Tibial nerve (tissue), 4 donors: ENCODE measurements at regions not wholly inside any gene's neighbourhood (a gene's known extent, or its start where the extent isn't known, plus 50 kb on each side); places are given as distances from the start of the nearest gene placed in this dataset.
"Not testable (repeated sequence)": the region's sequence is repeated elsewhere in the genome, so short reads cannot be mapped to it uniquely, and the experiment has no call there.

Source experiments
- DNase-seq, 2 donors: peaks; one replicate each; pipeline ENCODE4 v3.0.0-alpha.2; 2019; ENCODE audit warnings: low spot score in 2 of 2
- H3K27ac ChIP-seq, 4 donors: fragments of 200-600 bp; sonication (generic) in 3 of 4; one replicate each; pipeline ENCODE4 v1.5.1; 2017 to 2019; ENCODE audit warnings: mild to moderate bottlenecking in 1 of 4
- H3K27me3 ChIP-seq, 2 donors: fragments of 200-600 bp; sonication (generic) in 1 of 2; one replicate each; pipeline versions ENCODE4 v1.5.1 to v1.6.0; 2017 to 2019
- H3K36me3 ChIP-seq, 3 donors: fragments of 200-600 bp; sonication (generic); one replicate each; pipeline ENCODE4 v1.5.1; 2018 to 2019
- H3K4me1 ChIP-seq, 4 donors: fragments of 200-600 bp; sonication (generic) in 3 of 4; one replicate each; pipeline ENCODE4 v1.5.1; 2017 to 2019
- H3K4me3 ChIP-seq, 4 donors: fragments of 200-600 bp; sonication (generic) in 3 of 4; one replicate each; pipeline ENCODE4 v1.5.1; 2017 to 2019; ENCODE audit warnings: mild to moderate bottlenecking in 1 of 4, moderate library complexity in 1 of 4
- H3K9me3 ChIP-seq, 4 donors: fragments of 200-600 bp; sonication (generic) in 3 of 4; one replicate each; pipeline ENCODE4 v1.5.1; 2017 to 2019
- CTCF ChIP-seq, 5 experiments: fragments of 200-600 bp in 3 of 5; fragments of 450-650 bp in 2 of 5; sonication (generic) in 3 of 5; IDR thresholded peaks; one replicate each; pipeline ENCODE4 v1.5.1; 2016 to 2019; ENCODE audit warnings: antibody characterized with exemption in 5 of 5, mild to moderate bottlenecking in 3 of 5, moderate library complexity in 2 of 5
- EP300 ChIP-seq, 2 donors: sonication (generic); formaldehyde crosslinking; IDR thresholded peaks; one replicate each; pipeline ENCODE4 v1.6.1; 2017; ENCODE audit warnings: antibody characterized with exemption in 2 of 2, mild to moderate bottlenecking in 1 of 2
- POLR2A ChIP-seq, 2 donors: fragments of 450-650 bp; IDR thresholded peaks; one replicate each; pipeline ENCODE4 v1.6.1; 2017; ENCODE audit warnings: antibody characterized with exemption in 2 of 2, mild to moderate bottlenecking in 2 of 2, moderate library complexity in 2 of 2
- whole genome bisulfite sequencing, 2 donors: methylation state at CpG; one replicate each; pipeline ENCODE4 v1.1.5; 2018; 5-methylcytosine and 5-hydroxymethylcytosine counted together

GRCh38 chr4:24211856-24212255 is 322.0 kb upstream of the PPARGC1A start:
- WGBS, 2 donors: 90 to 92% methylated on average over 10 of the region's 10 CpGs
- TF ChIP-seq POLR2A (IDR thresholded peaks at IDR 0.05) (no peak), EP300 (IDR thresholded peaks at IDR 0.05) (no peak), CTCF (IDR thresholded peaks at IDR 0.05) (no peak)
- Histone ChIP-seq H3K27me3 (no peaks in the 10 kb centered on the region), H3K4me1 (peaks cover 0 to 16% (median 2%) of the 10 kb centered on the region in 4 donors), H3K36me3 (no peaks in the 10 kb centered on the region), H3K4me3 (no peak overlapping the region), H3K27ac (no peak overlapping the region), H3K9me3 (no peaks in the 10 kb centered on the region)
- DNase-seq: no peak

GRCh38 chr4:24210332-24210902 is 320.6 kb upstream of the PPARGC1A start:
- Histone ChIP-seq H3K36me3 (no peaks in the 10 kb centered on the region), H3K4me3 (no peak overlapping the region), H3K27me3 (no peaks in the 10 kb centered on the region), H3K27ac (peak overlapping the region; percentile 6 to 69 (median 32)), H3K9me3 (no peaks in the 10 kb centered on the region), H3K4me1 (peaks cover 0 to 16% (median 2%) of the 10 kb centered on the region in 4 donors)
- DNase-seq: peak; percentile 60 to 72
- TF ChIP-seq CTCF (IDR thresholded peaks at IDR 0.05): no peak
- no peak for TF ChIP-seq POLR2A (IDR thresholded peaks at IDR 0.05)
- peak; percentile 72 to 97 for TF ChIP-seq EP300 (IDR thresholded peaks at IDR 0.05)
- 12 to 18% methylated on average over 10 of the region's 10 CpGs for WGBS, 2 donors

GRCh38 chr4:24209906-24210305 is 320.1 kb upstream of the PPARGC1A start:
- no peaks in the 10 kb centered on the region for H3K36me3 ChIP-seq
- WGBS, 2 donors: 84 to 85% methylated on average over 1 of the region's 1 CpG
- H3K27ac ChIP-seq: peak overlapping the region in 1 of 4 donors; percentile 50
- H3K27me3 ChIP-seq: no peaks in the 10 kb centered on the region
- no peaks in the 10 kb centered on the region for H3K9me3 ChIP-seq
- TF ChIP-seq EP300 (IDR thresholded peaks at IDR 0.05): no peak
- TF ChIP-seq POLR2A (IDR thresholded peaks at IDR 0.05): no peak
- no peak for TF ChIP-seq CTCF (IDR thresholded peaks at IDR 0.05)
- no peak for DNase-seq
- peaks cover 0 to 16% (median 2%) of the 10 kb centered on the region in 4 donors for H3K4me1 ChIP-seq
- no peak overlapping the region for H3K4me3 ChIP-seq

GRCh38 chr4:24209131-24209530 is 319.3 kb upstream of the PPARGC1A start:
- no peaks in the 10 kb centered on the region for H3K36me3 ChIP-seq
- no peak overlapping the region for H3K4me3 ChIP-seq
- TF ChIP-seq CTCF (IDR thresholded peaks at IDR 0.05) (no peak), EP300 (IDR thresholded peaks at IDR 0.05) (no peak), POLR2A (IDR thresholded peaks at IDR 0.05) (no peak)
- H3K27ac ChIP-seq: no peak overlapping the region
- H3K9me3 ChIP-seq: no peaks in the 10 kb centered on the region
- no peaks in the 10 kb centered on the region for H3K27me3 ChIP-seq
- WGBS, 2 donors: 93 to 99% methylated on average over 3 of the region's 3 CpGs
- H3K4me1 ChIP-seq: peaks cover 0 to 16% (median 2%) of the 10 kb centered on the region in 4 donors
- no peak for DNase-seq

- no peak overlapping the region for H3K27ac ChIP-seq
- H3K9me3 ChIP-seq: no peaks in the 10 kb centered on the region
- H3K36me3 ChIP-seq: no peaks in the 10 kb centered on the region
- no peak for DNase-seq
- H3K4me3 ChIP-seq: no peak overlapping the region
- peaks cover 0 to 16% (median 2%) of the 10 kb centered on the region in 4 donors for H3K4me1 ChIP-seq
- no peaks in the 10 kb centered on the region for H3K27me3 ChIP-seq
- 95 to 96% methylated on average over 3 of the region's 3 CpGs for WGBS, 2 donors
- TF ChIP-seq POLR2A (IDR thresholded peaks at IDR 0.05): no peak
- TF ChIP-seq EP300 (IDR thresholded peaks at IDR 0.05): no peak
- TF ChIP-seq CTCF (IDR thresholded peaks at IDR 0.05): no peak
Observed at GRCh38 chr4:24208691-24209090, 318.8 kb upstream of the PPARGC1A start.

- H3K36me3 ChIP-seq, H3K4me3 ChIP-seq, DNase-seq, H3K9me3 ChIP-seq, H3K27me3 ChIP-seq, H3K4me1 ChIP-seq, H3K27ac ChIP-seq: not testable (repeated sequence)
- 78 to 84% methylated on average over 8 of the region's 8 CpGs for WGBS, 2 donors
Observed at GRCh38 chr4:24204708-24205107, 314.9 kb upstream of the PPARGC1A start.
